PFSK-1 (cell line): ENCODE measurements at regions not wholly inside any gene's neighbourhood (a gene's known extent, or its start where the extent isn't known, plus 50 kb on each side); places are given as distances from the start of the nearest gene placed in this dataset.

Source experiments
- POLR2AphosphoS5 ChIP-seq: IDR thresholded peaks from 2 replicates; pipeline ENCODE4 v1.6.1; 2012; ENCODE audit warnings: low read depth, mild to moderate bottlenecking, control low read depth, low read length, moderate library complexity
- TAF1 ChIP-seq: IDR thresholded peaks from 2 replicates; pipeline ENCODE4 v1.6.1; 2012; ENCODE audit warnings: low read length, control low read depth, borderline replicate concordance; ENCODE audit not compliant: insufficient read depth

DNA sequence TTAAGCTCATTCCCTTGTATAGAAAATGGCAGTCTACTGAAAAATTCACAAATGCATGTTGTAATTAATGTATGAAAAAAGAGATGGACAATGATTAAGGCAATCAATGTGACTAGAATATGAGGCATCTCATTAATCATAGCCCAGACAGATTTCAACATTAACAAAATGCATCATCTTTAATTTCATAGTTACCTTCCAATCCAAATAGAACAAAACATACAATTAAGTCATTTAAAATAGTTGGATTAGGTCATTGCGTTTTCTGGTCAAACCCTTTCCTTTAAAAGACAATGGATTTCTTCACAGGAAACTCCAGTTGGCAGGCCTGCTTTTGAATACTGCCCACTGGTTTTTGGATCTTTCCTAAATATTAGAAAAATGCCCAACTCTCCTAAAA is 203.9 kb downstream of the HAO1 start:
- TF ChIP-seq TAF1: no peak
- TF ChIP-seq POLR2AphosphoS5: no peak
